Activated CD8-positive, alpha-beta memory T cell treated with anti-CD3 and anti-CD28 coated beads for 36 hours (primary cell): ENCODE measurements at regions not wholly inside any gene's neighbourhood (a gene's known extent, or its start where the extent isn't known, plus 50 kb on each side); places are given as distances from the start of the nearest gene placed in this dataset.
"Not testable (repeated sequence)": the region's sequence is repeated elsewhere in the genome, so short reads cannot be mapped to it uniquely, and the experiment has no call there.

ENCODE experiments used
- CTCF ChIA-PET: fragments of 350-600 bp; sonication (Branson Sonifier 250); formaldehyde crosslinking; loops from one replicate; lab custom pipeline; 2021; ENCODE audit warnings: antibody characterized with exemption; lab: Charles Lee
- POLR2A ChIA-PET: fragments of 350-600 bp; sonication (Branson Sonifier 250); formaldehyde crosslinking; loops from one replicate; lab custom pipeline; 2021; ENCODE audit warnings: antibody characterized with exemption; lab: Charles Lee

GRCh38 chr4:138611017-138611416, 368.9 kb upstream of the SLC7A11 start:
- ChIA-PET CTCF (no interaction called here), POLR2A (no interaction called here)

- POLR2A ChIA-PET: no interaction called here
- CTCF ChIA-PET: no interaction called here
These were observed 367.8 kb upstream of the SLC7A11 start for GRCh38 chr4:138609943-138610350.

GRCh38 chr4:138604556-138604955, 362.4 kb upstream of the SLC7A11 start:
- CTCF ChIA-PET: no interaction called here
- POLR2A ChIA-PET: no interaction called here

GRCh38 chr4:138602664-138603063, 360.5 kb upstream of the SLC7A11 start:
- POLR2A ChIA-PET: no interaction called here
- CTCF ChIA-PET: no interaction called here

GRCh38 chr4:138599965-138600364, 357.8 kb upstream of the SLC7A11 start:
- CTCF ChIA-PET: no interaction called here
- POLR2A ChIA-PET: no interaction called here

- POLR2A ChIA-PET: no interaction called here
- CTCF ChIA-PET: no interaction called here
These were observed 356.1 kb upstream of the SLC7A11 start for GRCh38 chr4:138598226-138598625.

- ChIA-PET CTCF (no interaction called here), POLR2A (no interaction called here)
These were observed 354.7 kb upstream of the SLC7A11 start for GRCh38 chr4:138596896-138597295.

- CTCF ChIA-PET: no interaction called here
- POLR2A ChIA-PET: no interaction called here
These were observed 353.7 kb upstream of the SLC7A11 start for GRCh38 chr4:138595731-138596460.

- ChIA-PET POLR2A (no interaction called here), CTCF (no interaction called here)
These were observed 353.0 kb upstream of the SLC7A11 start for GRCh38 chr4:138595171-138595570.

- POLR2A ChIA-PET: no interaction called here
- CTCF ChIA-PET: no interaction called here
These were observed 350.6 kb upstream of the SLC7A11 start for GRCh38 chr4:138592796-138593195.

GRCh38 chr4:138591808-138592207, 349.7 kb upstream of the SLC7A11 start:
- CTCF ChIA-PET: no interaction called here
- POLR2A ChIA-PET: no interaction called here

GRCh38 chr4:138588501-138588900, 346.4 kb upstream of the SLC7A11 start:
- CTCF ChIA-PET: no interaction called here

GRCh38 chr4:138579146-138579545, 337.0 kb upstream of the SLC7A11 start:
- ChIA-PET POLR2A (no interaction called here), CTCF (no interaction called here)

More at GRCh38 chr4:138588501-138588900, 346.4 kb upstream of the SLC7A11 start:
- POLR2A ChIA-PET: no interaction called here

GRCh38 chr4:138577826-138578225, 335.7 kb upstream of the SLC7A11 start:
- POLR2A ChIA-PET, CTCF ChIA-PET: not testable (repeated sequence)

GRCh38 chr4:138577145-138577544, 335.0 kb upstream of the SLC7A11 start:
- CTCF ChIA-PET: no interaction called here
- POLR2A ChIA-PET: no interaction called here

GRCh38 chr4:138576684-138577083, 334.5 kb upstream of the SLC7A11 start:
- POLR2A ChIA-PET: no interaction called here
- CTCF ChIA-PET: no interaction called here

- ChIA-PET POLR2A (no interaction called here), CTCF (no interaction called here)
These were observed 331.1 kb upstream of the SLC7A11 start for GRCh38 chr4:138573246-138573645.

GRCh38 chr4:138572007-138572406, 329.9 kb upstream of the SLC7A11 start:
- ChIA-PET POLR2A (no interaction called here), CTCF (no interaction called here)

GRCh38 chr4:138567696-138568095, 325.5 kb upstream of the SLC7A11 start:
- POLR2A ChIA-PET: no interaction called here
- CTCF ChIA-PET: no interaction called here

GRCh38 chr4:138565576-138565975, 323.4 kb upstream of the SLC7A11 start:
- POLR2A ChIA-PET: no interaction called here

GRCh38 chr4:138562544-138562991, 320.4 kb upstream of the SLC7A11 start:
- ChIA-PET POLR2A (no interaction called here), CTCF (no interaction called here)

More at GRCh38 chr4:138565576-138565975, 323.4 kb upstream of the SLC7A11 start:
- CTCF ChIA-PET: no interaction called here

- POLR2A ChIA-PET: no interaction called here
- CTCF ChIA-PET: no interaction called here
These were observed 319.8 kb upstream of the SLC7A11 start for GRCh38 chr4:138561906-138562305.
